ENCODE measurements at regions not wholly inside any gene's neighbourhood (a gene's known extent, or its start where the extent isn't known, plus 50 kb on each side); places are given as distances from the start of the nearest gene placed in this dataset.

DNA sequence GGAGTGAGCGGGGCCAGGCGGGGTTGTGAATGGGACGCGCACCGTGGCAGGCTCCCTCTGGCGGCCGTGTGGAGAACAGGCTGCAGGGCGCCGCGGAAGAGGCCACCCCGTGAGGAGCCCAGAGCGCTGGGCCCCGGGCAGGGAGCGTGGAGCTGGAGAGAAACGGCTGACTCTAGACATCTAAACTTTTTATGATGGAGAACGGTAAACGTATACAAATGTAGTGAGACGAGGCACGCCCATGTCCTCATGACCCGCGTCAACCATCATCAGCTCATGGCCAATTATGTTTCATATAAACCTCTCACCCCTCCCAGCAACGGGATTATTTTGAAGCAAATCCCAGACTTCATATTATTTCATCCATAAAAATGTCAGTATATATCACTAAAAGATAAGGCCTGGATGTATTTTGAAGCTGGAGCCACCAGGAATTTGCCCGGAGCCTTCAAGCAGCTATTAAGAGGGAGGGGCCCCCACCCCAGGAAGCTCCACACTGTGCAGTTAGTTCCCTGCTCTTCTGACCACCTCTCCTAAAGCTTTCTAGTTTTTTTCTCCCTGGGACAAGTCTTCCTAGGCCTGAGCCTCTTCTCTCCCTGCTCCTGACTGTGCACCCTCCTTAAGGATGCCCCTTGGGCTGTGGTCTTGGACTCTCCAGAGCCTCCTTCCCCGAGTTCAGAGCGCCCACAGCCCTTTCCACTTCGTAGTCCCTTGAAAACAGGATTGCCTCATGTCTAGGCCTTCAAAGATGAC lies 149.5 kb downstream of the SMAD6 start:
- DNase-seq (ENCODE audit: extremely low read depth, low read depth), result peak; percentile 45
- no peak overlapping the region for H3K4me3 ChIP-seq (replicated peaks; ENCODE audit: low read depth, low read length)

DNA sequence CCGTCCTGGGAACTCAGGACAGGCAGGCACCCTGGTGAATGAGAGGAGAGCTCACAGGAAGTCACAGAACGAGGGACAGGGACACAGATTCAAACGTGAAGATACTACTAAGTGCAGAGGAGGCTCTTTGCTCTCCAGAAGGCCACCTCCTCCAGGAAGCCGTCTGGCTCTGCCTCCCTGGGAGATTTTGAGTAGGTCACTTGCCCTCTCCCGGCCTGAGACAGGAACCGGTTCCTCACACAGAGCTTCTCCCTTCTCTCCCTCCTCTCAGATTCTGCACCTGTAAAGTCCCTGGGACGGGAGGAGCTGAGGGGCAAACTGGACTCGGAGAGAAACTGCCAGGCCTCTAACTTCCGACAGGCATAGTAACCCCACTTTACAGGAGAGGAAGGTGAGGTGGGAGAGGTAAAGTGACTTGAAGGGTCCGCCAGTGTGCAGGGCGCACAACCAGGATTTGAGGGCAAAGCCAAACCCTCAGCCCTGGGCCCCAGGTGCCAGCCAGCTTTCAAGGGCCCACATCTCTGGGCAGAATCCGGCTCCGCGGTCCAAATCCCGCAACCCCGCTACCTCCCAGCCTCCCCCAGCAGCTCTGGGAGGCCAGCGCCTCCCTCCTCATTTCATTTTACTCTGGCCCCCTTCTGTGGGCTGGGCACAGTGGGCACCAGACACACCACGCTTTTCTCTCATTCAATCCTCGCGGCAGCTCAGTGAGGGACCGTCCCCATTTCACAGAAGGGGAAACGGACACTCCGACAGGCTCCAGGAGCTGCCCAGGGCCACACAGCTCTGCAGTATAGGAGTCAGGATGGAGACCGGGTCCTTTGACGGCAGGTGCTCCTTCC lies 150.2 kb downstream of the SMAD6 start:
- H3K4me3 ChIP-seq (replicated peaks; ENCODE audit: low read depth, low read length), result no peak overlapping the region
- no peak for DNase-seq (ENCODE audit: extremely low read depth, low read depth)
- TF ChIP-seq, protein P1, sequence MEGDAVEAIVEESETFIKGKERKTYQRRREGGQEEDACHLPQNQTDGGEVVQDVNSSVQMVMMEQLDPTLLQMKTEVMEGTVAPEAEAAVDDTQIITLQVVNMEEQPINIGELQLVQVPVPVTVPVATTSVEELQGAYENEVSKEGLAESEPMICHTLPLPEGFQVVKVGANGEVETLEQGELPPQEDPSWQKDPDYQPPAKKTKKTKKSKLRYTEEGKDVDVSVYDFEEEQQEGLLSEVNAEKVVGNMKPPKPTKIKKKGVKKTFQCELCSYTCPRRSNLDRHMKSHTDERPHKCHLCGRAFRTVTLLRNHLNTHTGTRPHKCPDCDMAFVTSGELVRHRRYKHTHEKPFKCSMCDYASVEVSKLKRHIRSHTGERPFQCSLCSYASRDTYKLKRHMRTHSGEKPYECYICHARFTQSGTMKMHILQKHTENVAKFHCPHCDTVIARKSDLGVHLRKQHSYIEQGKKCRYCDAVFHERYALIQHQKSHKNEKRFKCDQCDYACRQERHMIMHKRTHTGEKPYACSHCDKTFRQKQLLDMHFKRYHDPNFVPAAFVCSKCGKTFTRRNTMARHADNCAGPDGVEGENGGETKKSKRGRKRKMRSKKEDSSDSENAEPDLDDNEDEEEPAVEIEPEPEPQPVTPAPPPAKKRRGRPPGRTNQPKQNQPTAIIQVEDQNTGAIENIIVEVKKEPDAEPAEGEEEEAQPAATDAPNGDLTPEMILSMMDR (IDR thresholded peaks at IDR 0.05; ENCODE audit: low read depth, low read length, missing control alignments), result no peak

More for the DNA sequence above, 149.5 kb downstream of the SMAD6 start:
- TF ChIP-seq, protein P1 (IDR thresholded peaks at IDR 0.05; ENCODE audit: low read depth, low read length, missing control alignments), result peak; percentile 93

DNA sequence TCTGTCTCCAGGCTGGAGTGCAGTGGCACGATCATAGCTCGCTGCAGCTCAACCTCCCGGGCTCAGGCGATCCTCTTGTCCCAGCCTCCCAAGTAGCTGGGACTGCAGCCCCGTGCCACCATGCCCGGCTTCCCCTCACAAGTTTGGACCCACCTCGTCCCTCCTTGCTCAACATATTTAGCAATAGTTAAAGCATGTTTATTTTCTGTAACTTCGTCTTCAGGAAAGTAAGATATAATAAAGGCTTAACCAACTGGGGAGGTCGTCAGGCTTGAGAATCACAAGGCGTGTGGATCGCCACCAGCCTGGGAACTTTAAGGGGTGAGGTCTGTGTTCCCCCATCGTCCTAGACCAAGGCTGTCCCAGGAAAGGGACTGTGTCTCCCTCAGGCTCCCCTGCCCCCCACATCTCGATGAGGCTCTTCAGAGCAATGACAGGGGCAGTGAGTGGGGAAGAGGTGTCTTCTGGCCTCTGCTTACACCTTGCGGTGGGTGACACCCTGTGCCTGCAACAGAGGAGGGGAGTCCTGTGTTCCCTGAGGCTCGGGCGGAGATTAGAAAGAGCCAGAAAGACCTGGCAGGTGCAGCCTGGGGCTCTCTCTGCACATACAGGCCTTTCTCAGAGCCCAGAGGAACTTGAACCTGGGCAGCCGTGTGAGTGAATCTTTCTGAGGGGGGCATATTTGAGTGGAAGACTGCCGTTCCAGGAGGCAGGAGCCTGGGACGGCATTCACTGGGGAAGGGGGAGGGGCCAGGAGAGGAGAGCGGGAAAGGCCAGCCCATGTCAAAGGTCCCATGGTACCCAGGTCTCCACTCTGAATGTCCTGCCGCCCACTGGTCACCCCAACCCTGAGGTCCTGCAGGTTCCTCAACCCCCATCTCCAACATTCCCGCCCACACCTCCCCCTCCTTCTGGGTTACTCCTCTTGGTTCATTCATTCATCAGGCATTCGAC lies 152.3 kb downstream of the SMAD6 start:
- H3K4me3 ChIP-seq (replicated peaks; ENCODE audit: low read depth, low read length), result no peak overlapping the region
- DNase-seq (ENCODE audit: extremely low read depth, low read depth), result no peak

DNA sequence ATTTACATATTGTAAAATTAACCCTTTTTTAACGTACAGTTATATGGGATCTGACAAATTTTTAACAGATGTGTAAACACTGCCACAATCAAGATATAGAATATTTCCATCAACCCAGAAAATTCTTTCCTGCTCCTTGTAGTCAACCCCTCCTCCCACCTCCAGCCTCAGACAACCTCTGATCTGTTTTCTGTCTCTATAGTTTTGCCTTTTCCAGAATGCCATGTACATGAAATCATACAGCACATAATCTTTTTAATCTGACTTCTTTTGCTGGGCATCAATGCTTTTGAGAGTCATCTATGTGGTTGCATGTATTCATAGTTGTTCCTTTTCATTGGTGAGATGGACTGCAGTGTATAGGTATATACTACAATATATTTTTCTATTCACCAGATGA lies 153.0 kb downstream of the SMAD6 start:
- H3K4me3 ChIP-seq (replicated peaks; ENCODE audit: low read depth, low read length), result no peak overlapping the region
- TF ChIP-seq, protein P1 (IDR thresholded peaks at IDR 0.05; ENCODE audit: low read depth, low read length, missing control alignments), result no peak
- DNase-seq (ENCODE audit: extremely low read depth, low read depth), result no peak

More for the DNA sequence above, 152.3 kb downstream of the SMAD6 start:
- TF ChIP-seq, protein P1 (IDR thresholded peaks at IDR 0.05; ENCODE audit: low read depth, low read length, missing control alignments), result no peak

DNA sequence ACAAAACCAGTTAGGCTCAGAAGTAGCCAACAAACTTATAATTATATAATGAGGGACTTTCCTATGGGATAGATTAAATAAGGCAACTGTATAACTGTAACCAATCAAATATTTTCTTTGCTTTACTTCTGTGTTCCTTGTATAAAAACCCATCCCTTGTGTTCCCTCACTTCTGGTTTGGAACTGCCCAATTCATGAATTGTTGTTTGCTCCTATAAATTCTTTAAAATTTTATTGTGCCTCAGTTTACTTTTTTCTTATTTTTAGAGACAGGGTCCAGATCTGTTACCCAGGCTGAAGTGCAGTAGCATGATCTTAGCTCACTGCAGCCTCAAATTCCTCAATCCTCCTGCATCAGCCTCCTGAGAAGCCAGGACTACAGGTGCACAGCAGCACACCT lies 155.7 kb downstream of the SMAD6 start:
- TF ChIP-seq, protein P1 (IDR thresholded peaks at IDR 0.05; ENCODE audit: low read depth, low read length, missing control alignments), result no peak
- no peak for DNase-seq (ENCODE audit: extremely low read depth, low read depth)
- H3K4me3 ChIP-seq (replicated peaks; ENCODE audit: low read depth, low read length), result no peak overlapping the region
